C4-2B (cell line): ENCODE measurements at regions not wholly inside any gene's neighbourhood (a gene's known extent, or its start where the extent isn't known, plus 50 kb on each side); places are given as distances from the start of the nearest gene placed in this dataset.

Experiments used
- H3K27ac ChIP-seq: fragments of 450-650 bp; 2 replicates; pipeline ENCODE4 v1.5.1; 2017
- ZFX ChIP-seq: fragments of 450-650 bp; IDR thresholded peaks from 2 replicates; pipeline ENCODE4 v1.6.1; 2017
- TF ChIP-seq, protein P1 (sequence below): fragments of 450-650 bp; conservative IDR thresholded peaks from 2 replicates; pipeline ENCODE4 v1.5.1; 2017; ENCODE audit warnings: mild to moderate bottlenecking

DNA sequence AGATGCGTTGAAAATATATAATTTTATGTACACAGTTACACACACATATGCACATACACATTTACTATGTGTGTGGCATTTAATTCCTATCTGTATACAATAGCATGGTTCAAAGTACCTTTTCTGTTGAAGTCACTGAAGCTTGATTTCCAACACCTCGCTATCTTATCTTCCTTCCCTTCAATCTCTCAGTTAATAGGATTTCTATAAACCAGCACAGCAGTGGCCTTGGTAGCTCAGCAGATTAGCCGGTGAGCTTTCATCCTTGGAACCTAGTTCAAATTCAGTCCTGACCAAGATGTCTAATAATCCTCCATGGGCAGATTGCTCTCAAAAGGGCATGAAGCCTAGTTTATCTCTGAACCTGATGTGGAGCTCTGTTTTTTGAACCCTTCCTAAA, 2389.5 kb downstream of the MAT2B start:
- TF ChIP-seq ZFX, result no peak
- TF ChIP-seq, protein P1, sequence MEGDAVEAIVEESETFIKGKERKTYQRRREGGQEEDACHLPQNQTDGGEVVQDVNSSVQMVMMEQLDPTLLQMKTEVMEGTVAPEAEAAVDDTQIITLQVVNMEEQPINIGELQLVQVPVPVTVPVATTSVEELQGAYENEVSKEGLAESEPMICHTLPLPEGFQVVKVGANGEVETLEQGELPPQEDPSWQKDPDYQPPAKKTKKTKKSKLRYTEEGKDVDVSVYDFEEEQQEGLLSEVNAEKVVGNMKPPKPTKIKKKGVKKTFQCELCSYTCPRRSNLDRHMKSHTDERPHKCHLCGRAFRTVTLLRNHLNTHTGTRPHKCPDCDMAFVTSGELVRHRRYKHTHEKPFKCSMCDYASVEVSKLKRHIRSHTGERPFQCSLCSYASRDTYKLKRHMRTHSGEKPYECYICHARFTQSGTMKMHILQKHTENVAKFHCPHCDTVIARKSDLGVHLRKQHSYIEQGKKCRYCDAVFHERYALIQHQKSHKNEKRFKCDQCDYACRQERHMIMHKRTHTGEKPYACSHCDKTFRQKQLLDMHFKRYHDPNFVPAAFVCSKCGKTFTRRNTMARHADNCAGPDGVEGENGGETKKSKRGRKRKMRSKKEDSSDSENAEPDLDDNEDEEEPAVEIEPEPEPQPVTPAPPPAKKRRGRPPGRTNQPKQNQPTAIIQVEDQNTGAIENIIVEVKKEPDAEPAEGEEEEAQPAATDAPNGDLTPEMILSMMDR, result no peak
- no peak overlapping the region for H3K27ac ChIP-seq

DNA sequence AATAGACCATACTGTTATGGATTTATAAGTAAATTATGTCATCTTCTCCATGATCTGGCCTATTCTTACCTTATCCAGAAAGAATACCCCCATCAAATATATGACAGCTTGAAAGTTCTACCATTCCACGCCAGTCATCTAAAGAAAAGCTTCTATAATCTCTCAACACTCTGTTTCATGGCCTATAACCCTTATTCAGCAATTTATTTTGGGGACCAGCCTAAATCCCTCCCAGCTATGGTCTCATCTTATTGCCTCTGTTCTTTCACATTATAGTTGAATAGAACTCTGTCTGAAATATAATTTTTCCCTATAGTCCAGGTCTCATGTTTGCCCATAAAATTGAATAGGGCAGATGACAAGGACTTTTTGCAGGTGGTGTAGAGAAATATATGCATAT, 2387.6 kb upstream of the WWC1 start:
- no peak for TF ChIP-seq ZFX
- TF ChIP-seq, protein P1, result no peak

DNA sequence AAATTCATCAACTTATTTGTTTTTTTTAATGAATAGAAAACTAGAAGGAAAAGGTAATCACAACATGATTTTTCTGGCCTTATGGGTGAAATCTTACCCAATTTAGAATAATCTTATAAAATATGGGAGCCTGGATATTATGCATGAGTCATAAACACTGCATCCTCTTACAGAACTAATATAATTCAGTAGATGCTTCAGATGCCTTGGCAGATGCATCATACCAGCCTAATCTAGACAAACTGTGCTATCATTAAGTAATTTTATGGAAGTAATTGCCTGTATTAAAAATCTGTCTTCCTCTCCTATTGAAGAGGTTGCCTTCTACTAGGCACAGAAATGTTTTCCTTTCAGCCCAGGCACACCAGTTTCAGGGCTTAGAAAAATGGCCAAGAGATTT, 2384.6 kb upstream of the WWC1 start:
- no peak overlapping the region for H3K27ac ChIP-seq
- TF ChIP-seq ZFX, result no peak
- TF ChIP-seq, protein P1, result no peak

More for the DNA sequence above, 2387.6 kb upstream of the WWC1 start:
- no peak overlapping the region for H3K27ac ChIP-seq

- no peak overlapping the region for H3K27ac ChIP-seq
- TF ChIP-seq, protein P1, result no peak
- TF ChIP-seq ZFX, result no peak
Observed at GRCh38 chr5:165913059-165913458, 2378.4 kb upstream of the WWC1 start.

- no peak for TF ChIP-seq ZFX
- TF ChIP-seq, protein P1, result no peak
- no peak overlapping the region for H3K27ac ChIP-seq
Observed at GRCh38 chr5:165914456-165914855, 2377.0 kb upstream of the WWC1 start.

DNA sequence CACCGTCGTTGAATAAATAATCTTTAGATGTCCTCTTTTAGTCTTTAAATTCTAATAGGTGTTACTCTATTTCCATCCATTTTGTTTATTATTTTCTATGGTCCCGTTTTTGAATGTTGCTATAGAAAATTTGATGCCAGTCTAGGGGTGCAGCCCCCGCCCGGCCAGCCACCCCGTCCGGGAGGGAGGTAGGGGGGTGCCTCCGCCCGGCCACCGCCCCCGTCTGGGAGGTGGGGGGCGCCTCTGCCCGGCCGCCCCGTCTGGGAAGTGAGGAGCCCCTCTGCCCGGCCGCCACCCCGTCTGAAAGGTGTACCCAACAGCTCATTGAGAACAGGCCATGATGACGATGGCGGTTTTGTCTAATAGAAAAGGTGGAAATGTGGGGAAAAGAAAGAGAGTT, 2372.2 kb upstream of the WWC1 start:
- TF ChIP-seq, protein P1, result no peak
- TF ChIP-seq ZFX, result no peak
- no peak overlapping the region; the same call in 1 of the 2 replicates for H3K27ac ChIP-seq

- H3K27ac ChIP-seq, result no peak overlapping the region
- TF ChIP-seq ZFX, result no peak
- TF ChIP-seq, protein P1, result no peak
Observed at GRCh38 chr5:165920655-165921054, 2370.8 kb upstream of the WWC1 start.
